ENCODE measurements at regions not wholly inside any gene's neighbourhood (a gene's known extent, or its start where the extent isn't known, plus 50 kb on each side); places are given as distances from the start of the nearest gene placed in this dataset.

DNA sequence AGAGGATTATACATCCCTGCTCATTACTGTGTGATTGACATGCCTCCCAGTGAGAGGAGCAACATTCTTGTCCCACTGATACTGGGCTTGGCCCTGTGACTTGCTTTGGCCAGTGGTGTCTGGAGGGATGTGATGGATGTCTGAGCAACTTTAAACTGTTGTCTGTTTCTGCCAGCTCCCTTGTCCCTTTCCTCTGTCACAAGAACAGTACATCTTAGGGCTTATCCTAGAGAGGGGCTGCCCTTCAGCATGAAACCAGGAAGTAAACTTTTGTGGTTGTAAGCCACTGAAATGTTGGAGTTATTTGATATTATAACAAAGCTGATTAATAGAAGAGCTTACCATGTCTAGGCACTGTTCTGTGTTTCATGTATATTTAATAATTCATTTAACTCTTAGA is 82.9 kb upstream of the GPRC5B start:
- TF ChIP-seq, protein P1, sequence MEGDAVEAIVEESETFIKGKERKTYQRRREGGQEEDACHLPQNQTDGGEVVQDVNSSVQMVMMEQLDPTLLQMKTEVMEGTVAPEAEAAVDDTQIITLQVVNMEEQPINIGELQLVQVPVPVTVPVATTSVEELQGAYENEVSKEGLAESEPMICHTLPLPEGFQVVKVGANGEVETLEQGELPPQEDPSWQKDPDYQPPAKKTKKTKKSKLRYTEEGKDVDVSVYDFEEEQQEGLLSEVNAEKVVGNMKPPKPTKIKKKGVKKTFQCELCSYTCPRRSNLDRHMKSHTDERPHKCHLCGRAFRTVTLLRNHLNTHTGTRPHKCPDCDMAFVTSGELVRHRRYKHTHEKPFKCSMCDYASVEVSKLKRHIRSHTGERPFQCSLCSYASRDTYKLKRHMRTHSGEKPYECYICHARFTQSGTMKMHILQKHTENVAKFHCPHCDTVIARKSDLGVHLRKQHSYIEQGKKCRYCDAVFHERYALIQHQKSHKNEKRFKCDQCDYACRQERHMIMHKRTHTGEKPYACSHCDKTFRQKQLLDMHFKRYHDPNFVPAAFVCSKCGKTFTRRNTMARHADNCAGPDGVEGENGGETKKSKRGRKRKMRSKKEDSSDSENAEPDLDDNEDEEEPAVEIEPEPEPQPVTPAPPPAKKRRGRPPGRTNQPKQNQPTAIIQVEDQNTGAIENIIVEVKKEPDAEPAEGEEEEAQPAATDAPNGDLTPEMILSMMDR (IDR thresholded peaks at IDR 0.05; ENCODE audit: low read depth, low read length, poor library complexity, severe bottlenecking): no peak
- TF ChIP-seq EZH2phosphoT487 (IDR thresholded peaks at IDR 0.05; ENCODE audit: borderline replicate concordance, low read length): no peak
